HEK293T (cell line): ENCODE measurements at regions not wholly inside any gene's neighbourhood (a gene's known extent, or its start where the extent isn't known, plus 50 kb on each side); places are given as distances from the start of the nearest gene placed in this dataset.

Experiments
- ELF4 ChIP-seq: fragments of 450-650 bp; IDR thresholded peaks from 2 replicates; pipeline ENCODE4 v1.6.1; 2017; ENCODE audit warnings: antibody characterized with exemption
- FOXK2 ChIP-seq: fragments of 450-650 bp; IDR thresholded peaks from 2 replicates; pipeline ENCODE4 v1.6.1; 2016; ENCODE audit warnings: mild to moderate bottlenecking
- FOXM1 ChIP-seq: fragments of 450-650 bp; IDR thresholded peaks from 2 replicates; pipeline ENCODE4 v1.6.1; 2017; ENCODE audit warnings: mild to moderate bottlenecking, borderline replicate concordance
- L3MBTL2 ChIP-seq: fragments of 450-650 bp; conservative IDR thresholded peaks from 2 replicates; pipeline ENCODE4 v1.6.1; 2016; ENCODE audit warnings: mild to moderate bottlenecking
- PKNOX1 ChIP-seq: fragments of 450-650 bp; IDR thresholded peaks from 2 replicates; pipeline ENCODE4 v1.6.1; 2016
- SP1 ChIP-seq: fragments of 450-650 bp; IDR thresholded peaks from 2 replicates; pipeline ENCODE4 v1.6.1; 2017

GRCh38 chr9:108802967-108803366 is 52.8 kb downstream of the ACTL7B start:
- TF ChIP-seq FOXM1 = no peak
- TF ChIP-seq SP1 = no peak
- TF ChIP-seq FOXK2 = no peak
- no peak for TF ChIP-seq ELF4
- TF ChIP-seq L3MBTL2 = no peak
- no peak for TF ChIP-seq PKNOX1
